A673 (cell line): ENCODE measurements at regions not wholly inside any gene's neighbourhood (a gene's known extent, or its start where the extent isn't known, plus 50 kb on each side); places are given as distances from the start of the nearest gene placed in this dataset.

Experiments used
- CTCF ChIP-seq: fragments of 300-800, 200-600 bp; sonication (generic); conservative IDR thresholded peaks from 2 replicates; pipeline ENCODE4 v1.5.1; 2017; ENCODE audit warnings: low read depth, mild to moderate bottlenecking, antibody characterized with exemption, low read length, moderate library complexity, mixed read lengths
- EZH2 ChIP-seq: fragments of 200-600 bp; sonication (generic); IDR thresholded peaks from 2 replicates; pipeline ENCODE4 v1.6.1; 2017; ENCODE audit warnings: borderline replicate concordance, low read depth, mild to moderate bottlenecking, mixed read lengths, antibody characterized with exemption, low read length; ENCODE audit not compliant: poor library complexity, severe bottlenecking

GRCh38 chrX:13119386-13119785, 75.0 kb upstream of the FAM9C start:
- no peak for TF ChIP-seq CTCF
- no peak for TF ChIP-seq EZH2
